ENCODE measurements at regions not wholly inside any gene's neighbourhood (a gene's known extent, or its start where the extent isn't known, plus 50 kb on each side); places are given as distances from the start of the nearest gene placed in this dataset.

DNA sequence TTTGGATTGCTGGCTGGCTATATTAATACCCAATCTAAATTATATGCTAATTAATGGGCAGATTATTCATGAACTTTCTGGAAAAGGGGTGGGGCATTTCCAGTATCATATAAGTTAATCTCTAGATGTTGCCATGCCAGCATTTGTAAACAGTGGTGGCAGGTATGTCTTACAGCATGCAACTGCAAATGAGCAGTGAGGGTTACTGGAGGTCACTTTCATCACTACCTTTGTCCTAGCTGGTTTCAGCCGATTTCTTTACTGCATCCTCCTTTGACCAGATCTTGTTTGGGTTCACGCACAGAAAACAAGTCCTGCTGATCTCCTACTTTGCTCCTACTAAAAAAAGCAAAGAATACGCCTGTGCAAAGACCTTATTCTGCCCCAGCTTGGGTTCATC, 89.1 kb upstream of the USP47 start:
- no peak overlapping the region for H3K27ac ChIP-seq (ENCODE audit: low read length)
- H4K20me1 ChIP-seq (ENCODE audit: low read length), result no peaks in the 10 kb centered on the region
- no peak overlapping the region for H3K4me3 ChIP-seq (ENCODE audit: low read length)
- peaks cover 28% of the 10 kb centered on the region for H3K4me1 ChIP-seq (ENCODE audit: insufficient read depth, low read length)
- no peaks in the 10 kb centered on the region for H3K9me2 ChIP-seq (replicated peaks; ENCODE audit: low read length)
- H3K36me3 ChIP-seq (ENCODE audit: low read depth, low read length), result no peaks in the 10 kb centered on the region
- H3K4me2 ChIP-seq (ENCODE audit: low read length), result no peak overlapping the region
- no peak for ATAC-seq
- H3K79me2 ChIP-seq (ENCODE audit: low read length), result no peaks in the 10 kb centered on the region
- no peak overlapping the region for H3K9ac ChIP-seq (ENCODE audit: low read length)
- no peaks in the 10 kb centered on the region for H3K27me3 ChIP-seq (ENCODE audit: low read length)
- CTCF ChIA-PET, result no interaction called here
- no peaks in the 10 kb centered on the region for H3K9me3 ChIP-seq (ENCODE audit: low read length)
- TF ChIP-seq EZH2phosphoT487 (IDR thresholded peaks at IDR 0.05; ENCODE audit: borderline replicate concordance, low read length), result no peak
- no peak for TF ChIP-seq EZH2 (IDR thresholded peaks at IDR 0.05; ENCODE audit: low read length, unreplicated experiment)
- peaks cover 13% of the 10 kb centered on the region for H3F3A ChIP-seq (ENCODE audit: low read length, unreplicated experiment)
- no peak overlapping the region for H2AFZ ChIP-seq (ENCODE audit: low read length)
- POLR2A ChIA-PET (ENCODE audit: unreplicated experiment), result no interaction called here
- no peak for DNase-seq
- intact Hi-C loops (cut with micrococcal nuclease), result no loop called here
- BruUV-seq (replicated peaks), result no TSS peak

DNA sequence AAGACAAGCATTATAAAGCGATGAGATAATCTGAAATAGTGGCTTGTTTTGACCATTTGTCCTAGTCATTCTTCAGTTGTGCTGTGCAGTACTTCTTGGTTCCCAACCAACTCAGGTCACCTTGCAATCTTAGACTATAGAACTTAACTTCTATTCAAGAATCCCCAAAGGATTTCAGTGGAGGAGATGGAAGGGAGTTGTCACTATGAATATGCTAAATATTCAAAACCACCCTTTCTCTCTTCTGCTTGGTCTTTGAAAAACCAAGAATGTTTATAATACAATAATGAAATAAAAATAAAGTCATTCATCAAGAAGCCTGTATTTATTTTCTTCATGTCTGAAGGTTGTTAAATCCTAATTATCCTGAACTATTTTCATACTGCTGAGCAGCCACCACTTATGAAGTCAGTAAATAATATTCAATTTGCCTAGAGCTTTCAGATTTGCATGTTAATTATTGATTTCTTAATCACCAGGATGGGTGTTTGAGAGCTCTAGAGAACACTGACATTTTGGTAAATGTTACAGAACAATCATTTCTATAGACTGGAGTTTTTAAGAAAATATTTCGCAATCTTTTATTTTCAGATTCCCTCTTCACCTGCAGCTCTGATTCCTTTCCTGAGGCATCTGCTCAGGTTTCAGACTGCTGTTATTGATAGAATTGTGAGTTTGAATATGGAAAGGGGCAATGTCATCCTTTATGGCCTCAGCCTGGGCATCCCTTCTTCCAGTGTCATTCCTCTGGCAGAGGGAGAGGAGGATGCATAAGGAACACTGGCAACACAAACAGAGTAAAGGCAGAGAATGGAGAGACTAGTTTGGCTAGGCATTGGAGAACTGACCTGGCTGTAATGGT, 91.5 kb upstream of the USP47 start:
- H3K36me3 ChIP-seq (ENCODE audit: low read depth, low read length), result no peaks in the 10 kb centered on the region
- H3K9me2 ChIP-seq (replicated peaks; ENCODE audit: low read length), result no peaks in the 10 kb centered on the region
- ChIA-PET POLR2A (ENCODE audit: unreplicated experiment) (no interaction called here), CTCF (no interaction called here)
- no peaks in the 10 kb centered on the region for H3K79me2 ChIP-seq (ENCODE audit: low read length)
- no peak overlapping the region for H3K4me3 ChIP-seq (ENCODE audit: low read length)
- DNase-seq, result no peak
- intact Hi-C loops (cut with micrococcal nuclease), result no loop called here
- H3F3A ChIP-seq (ENCODE audit: low read length, unreplicated experiment), result peaks cover 13% of the 10 kb centered on the region
- no peak for TF ChIP-seq EZH2 (IDR thresholded peaks at IDR 0.05; ENCODE audit: low read length, unreplicated experiment)
- TF ChIP-seq, protein P1, sequence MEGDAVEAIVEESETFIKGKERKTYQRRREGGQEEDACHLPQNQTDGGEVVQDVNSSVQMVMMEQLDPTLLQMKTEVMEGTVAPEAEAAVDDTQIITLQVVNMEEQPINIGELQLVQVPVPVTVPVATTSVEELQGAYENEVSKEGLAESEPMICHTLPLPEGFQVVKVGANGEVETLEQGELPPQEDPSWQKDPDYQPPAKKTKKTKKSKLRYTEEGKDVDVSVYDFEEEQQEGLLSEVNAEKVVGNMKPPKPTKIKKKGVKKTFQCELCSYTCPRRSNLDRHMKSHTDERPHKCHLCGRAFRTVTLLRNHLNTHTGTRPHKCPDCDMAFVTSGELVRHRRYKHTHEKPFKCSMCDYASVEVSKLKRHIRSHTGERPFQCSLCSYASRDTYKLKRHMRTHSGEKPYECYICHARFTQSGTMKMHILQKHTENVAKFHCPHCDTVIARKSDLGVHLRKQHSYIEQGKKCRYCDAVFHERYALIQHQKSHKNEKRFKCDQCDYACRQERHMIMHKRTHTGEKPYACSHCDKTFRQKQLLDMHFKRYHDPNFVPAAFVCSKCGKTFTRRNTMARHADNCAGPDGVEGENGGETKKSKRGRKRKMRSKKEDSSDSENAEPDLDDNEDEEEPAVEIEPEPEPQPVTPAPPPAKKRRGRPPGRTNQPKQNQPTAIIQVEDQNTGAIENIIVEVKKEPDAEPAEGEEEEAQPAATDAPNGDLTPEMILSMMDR (conservative IDR thresholded peaks at IDR 0.05; ENCODE audit: low read depth, low read length), result no peak
- no peak for TF ChIP-seq EZH2phosphoT487 (IDR thresholded peaks at IDR 0.05; ENCODE audit: borderline replicate concordance, low read length)
- no peaks in the 10 kb centered on the region for H4K20me1 ChIP-seq (ENCODE audit: low read length)
- H3K9me3 ChIP-seq (ENCODE audit: low read length), result no peaks in the 10 kb centered on the region
- no TSS peak for BruUV-seq (replicated peaks)
- no peak for ATAC-seq
- H3K9ac ChIP-seq (ENCODE audit: low read length), result no peak overlapping the region
- no peak overlapping the region for H3K27ac ChIP-seq (ENCODE audit: low read length)
- H3K27me3 ChIP-seq (ENCODE audit: low read length), result no peaks in the 10 kb centered on the region
- H2AFZ ChIP-seq (ENCODE audit: low read length), result no peak overlapping the region
- peak overlapping the region; percentile 42; the same call in 1 of the 2 replicates for H3K4me2 ChIP-seq (ENCODE audit: low read length)
- peaks cover 28% of the 10 kb centered on the region for H3K4me1 ChIP-seq (ENCODE audit: insufficient read depth, low read length)

DNA sequence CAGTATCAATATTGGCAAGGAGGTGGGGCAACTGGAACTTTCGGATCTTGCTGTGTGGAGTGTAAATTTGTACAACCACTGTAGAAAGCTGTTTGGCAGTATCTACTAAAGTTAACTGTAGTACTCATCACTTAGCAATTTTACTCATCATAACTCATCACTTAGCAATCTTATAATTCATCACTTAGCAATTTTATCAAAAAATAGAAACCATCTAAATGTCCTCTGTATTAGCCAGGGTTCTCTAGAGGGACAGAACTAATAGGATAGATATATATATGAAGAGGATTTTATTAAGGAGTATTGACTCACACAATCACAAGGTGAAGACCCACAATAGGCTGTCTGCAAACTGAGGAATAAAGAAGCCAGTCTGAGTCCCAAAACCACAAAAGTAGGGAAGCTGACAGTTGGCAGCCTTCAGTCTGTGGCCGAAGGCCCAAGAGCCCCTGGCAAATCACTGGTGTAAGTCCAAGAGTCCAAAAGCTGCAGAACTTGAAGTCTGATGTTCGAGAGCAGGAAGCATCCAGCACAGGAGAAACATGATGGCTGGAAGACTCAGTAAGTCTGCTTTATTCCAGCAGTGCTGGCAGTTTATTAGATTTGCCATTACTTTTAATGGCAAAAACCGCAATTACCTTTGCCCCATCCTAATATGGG, 92.9 kb upstream of the USP47 start:
- ChIA-PET CTCF (interaction anchor here (0.6 kb wide), 1 partner anchor 963 kb away, joined by 5 read pairs; no protein-coding TSS in a partner anchor), POLR2A (ENCODE audit: unreplicated experiment) (no interaction called here)
- no peaks in the 10 kb centered on the region for H3K79me2 ChIP-seq (ENCODE audit: low read length)
- no peak overlapping the region for H3K9ac ChIP-seq (ENCODE audit: low read length)
- no peaks in the 10 kb centered on the region for H4K20me1 ChIP-seq (ENCODE audit: low read length)
- DNase-seq, result peak; percentile 82
- H3K27me3 ChIP-seq (ENCODE audit: low read length), result no peaks in the 10 kb centered on the region
- intact Hi-C loops (cut with micrococcal nuclease), result no loop called here
- H3K4me2 ChIP-seq (ENCODE audit: low read length), result peak overlapping the region; percentile 42
- 0 out of 2 replicates have a peak overlapping the region, but pooled peaks have one; percentile 3 for H3K4me3 ChIP-seq (ENCODE audit: low read length)
- no peaks in the 10 kb centered on the region for H3K9me3 ChIP-seq (ENCODE audit: low read length)
- no peaks in the 10 kb centered on the region for H3K9me2 ChIP-seq (replicated peaks; ENCODE audit: low read length)
- BruUV-seq (replicated peaks), result no TSS peak
- H3K4me1 ChIP-seq (ENCODE audit: insufficient read depth, low read length), result peaks cover 37% of the 10 kb centered on the region
- H2AFZ ChIP-seq (ENCODE audit: low read length), result no peak overlapping the region
- ATAC-seq, result peak; percentile 81
- H3K36me3 ChIP-seq (ENCODE audit: low read depth, low read length), result no peaks in the 10 kb centered on the region
- TF ChIP-seq, protein P1 (conservative IDR thresholded peaks at IDR 0.05; ENCODE audit: low read depth, low read length), result no peak
- no peak for TF ChIP-seq EZH2 (IDR thresholded peaks at IDR 0.05; ENCODE audit: low read length, unreplicated experiment)
- no peak for TF ChIP-seq EZH2phosphoT487 (IDR thresholded peaks at IDR 0.05; ENCODE audit: borderline replicate concordance, low read length)
- peak overlapping the region; percentile 47 for H3K27ac ChIP-seq (ENCODE audit: low read length)
- peaks cover 13% of the 10 kb centered on the region for H3F3A ChIP-seq (ENCODE audit: low read length, unreplicated experiment)
